Psoas muscle (tissue), 7 donors: ENCODE measurements at regions not wholly inside any gene's neighbourhood (a gene's known extent, or its start where the extent isn't known, plus 50 kb on each side); places are given as distances from the start of the nearest gene placed in this dataset.
"Not testable (repeated sequence)": the region's sequence is repeated elsewhere in the genome, so short reads cannot be mapped to it uniquely, and the experiment has no call there.

Experiments
- ATAC-seq, 4 donors: fragments of 200-7000 bp; cut with Tn5 transposase; one replicate each; pipeline ENCODE4 v1.9.1; 2020; ENCODE audit warnings: moderate library complexity in 3 of 4, mild to moderate bottlenecking in 2 of 4
- DNase-seq, 2 donors: peaks; one replicate each; pipeline ENCODE4 v3.0.0-alpha.2; 2020
- H3K27ac ChIP-seq: fragments of 200-600 bp; one replicate; pipeline ENCODE4 v1.8.0; 2022
- H3K27me3 ChIP-seq, 3 donors: fragments of 200-600 bp in 1 of 3; one replicate each; pipeline versions ENCODE4 v1.6.1 to v1.8.0; 2013 to 2022; ENCODE audit warnings: low read length in 2 of 3, mild to moderate bottlenecking in 2 of 3, moderate library complexity in 1 of 3; ENCODE audit not compliant: insufficient read depth in 3 of 3
- H3K36me3 ChIP-seq, 2 donors: fragments of 200-600 bp in 1 of 2; one replicate each; pipeline versions ENCODE4 v1.6.1 to v1.8.0; 2013 to 2022; ENCODE audit warnings: low read depth in 1 of 2, mild to moderate bottlenecking in 1 of 2, moderate library complexity in 1 of 2; ENCODE audit not compliant: insufficient read depth in 1 of 2
- H3K4me1 ChIP-seq: fragments of 200-600 bp; one replicate; pipeline ENCODE4 v1.8.0; 2022
- H3K4me3 ChIP-seq: fragments of 200-600 bp; one replicate; pipeline ENCODE4 v1.8.0; 2022; ENCODE audit warnings: mild to moderate bottlenecking
- H3K9me3 ChIP-seq: fragments of 200-600 bp; one replicate; pipeline ENCODE4 v1.8.0; 2022
- WGBS, 3 donors: extraction: QIAGEN DNeasy Blood & Tissue Kit; methylation state at CpG; one replicate each; pipeline versions ENCODE4 v1.1.6 to v1.1.7; 2013; 5-methylcytosine and 5-hydroxymethylcytosine counted together
- intact Hi-C, 2 donors: fragments of 100-400 bp; cut with DNase I; formaldehyde crosslinking; loops; one replicate each; pipeline versions ENCODE4 v1.11.0 to v1.14.2; 2022
- donor health status: healthy with polysubstance abuse.
- donor health status: DM: no; HTN: no; CAD: no; lungs with moderate emphysema.
- donor health status: Bipolar disorder and iron deficiency.
- donor health status: healthy.
- donor health status: DM: yes; HTN: yes; CAD: no.
- donor health status: DM: no; HTN: no; CAD: no.
- donor health status: DM: yes; HTN: yes; CAD: no.

DNA sequence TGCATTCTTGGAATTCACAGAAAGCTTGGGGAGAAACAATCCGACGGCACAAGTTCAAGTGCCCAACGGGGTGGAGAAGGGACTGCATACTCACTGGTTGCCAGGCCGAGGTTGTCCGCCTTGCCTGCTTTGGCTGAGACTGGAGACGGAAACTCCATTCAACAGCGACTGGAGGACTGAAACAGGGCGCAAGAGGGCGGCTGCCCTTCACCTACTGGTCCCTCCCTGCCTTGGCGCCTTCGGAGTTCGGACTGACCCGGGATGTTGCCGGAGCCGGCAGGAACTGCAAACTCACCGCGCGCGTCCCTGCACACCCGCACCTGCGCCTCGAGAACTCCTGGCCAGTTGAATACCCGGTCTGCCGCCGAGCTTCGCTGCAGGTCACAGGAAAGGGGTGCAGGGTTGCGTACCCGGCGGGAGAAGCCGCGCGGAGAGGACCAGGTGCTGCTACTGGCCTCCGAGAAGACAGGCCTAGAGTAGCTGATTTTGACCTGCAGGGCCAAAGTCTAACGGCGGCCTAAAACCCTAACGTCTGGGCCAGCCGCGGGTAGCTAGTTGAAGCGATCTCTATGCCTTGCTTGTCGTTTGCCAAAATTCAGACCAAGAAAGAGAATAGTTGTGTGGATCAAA lies 132.9 kb downstream of the FAM72B start:
- DNase-seq, ATAC-seq, H3K4me3 ChIP-seq, intact Hi-C loops, H3K36me3 ChIP-seq, H3K27me3 ChIP-seq, H3K4me1 ChIP-seq, H3K27ac ChIP-seq, H3K9me3 ChIP-seq: not testable (repeated sequence)
- WGBS, 3 donors = 13 to 27% (median 25%) methylated on average over 14 to 25 of the region's 40 CpGs

- DNase-seq, H3K27me3 ChIP-seq, H3K27ac ChIP-seq, H3K36me3 ChIP-seq, intact Hi-C loops, H3K4me3 ChIP-seq, H3K4me1 ChIP-seq, H3K9me3 ChIP-seq, ATAC-seq: not testable (repeated sequence)
- 4 to 8% (median 7%) methylated on average over 24 to 25 of the region's 34 CpGs for WGBS, 3 donors
These were observed 132.0 kb downstream of the FAM72B start for GRCh38 chr1:121052081-121052660.

- WGBS, 3 donors = no CpG with 5 or more reads among the region's 1 CpG
- H3K4me3 ChIP-seq, DNase-seq, intact Hi-C loops, H3K27ac ChIP-seq, H3K4me1 ChIP-seq, ATAC-seq, H3K27me3 ChIP-seq, H3K36me3 ChIP-seq, H3K9me3 ChIP-seq: not testable (repeated sequence)
These were observed 129.2 kb downstream of the FAM72B start for GRCh38 chr1:121054928-121055327.

DNA sequence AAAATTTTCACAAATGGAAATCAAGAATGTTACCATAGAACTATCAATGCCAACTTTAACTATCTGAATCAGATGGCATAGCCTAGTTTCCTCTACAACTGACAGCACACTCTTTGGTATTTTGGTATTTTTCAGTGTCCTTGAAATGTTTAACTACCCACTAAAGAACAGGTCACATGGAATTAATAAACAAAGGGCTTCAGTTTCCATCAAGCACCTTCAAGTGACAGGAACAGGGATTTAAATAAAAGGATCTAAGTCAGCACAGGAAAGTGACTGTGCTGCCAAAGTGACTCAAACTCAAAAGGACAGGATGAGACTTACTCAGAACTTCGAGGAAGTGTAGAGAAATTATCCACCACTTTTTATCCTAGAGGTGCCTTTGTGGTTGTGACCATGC lies 117.2 kb downstream of the FAM72B start:
- H3K4me1 ChIP-seq, H3K27me3 ChIP-seq, intact Hi-C loops, H3K27ac ChIP-seq, ATAC-seq, H3K9me3 ChIP-seq, H3K36me3 ChIP-seq, H3K4me3 ChIP-seq, DNase-seq: not testable (repeated sequence)
- 42 to 86% methylated on average over 1 of the region's 1 CpG; no CpG with 5 or more reads in 1 of the 3 donors for WGBS, 3 donors

DNA sequence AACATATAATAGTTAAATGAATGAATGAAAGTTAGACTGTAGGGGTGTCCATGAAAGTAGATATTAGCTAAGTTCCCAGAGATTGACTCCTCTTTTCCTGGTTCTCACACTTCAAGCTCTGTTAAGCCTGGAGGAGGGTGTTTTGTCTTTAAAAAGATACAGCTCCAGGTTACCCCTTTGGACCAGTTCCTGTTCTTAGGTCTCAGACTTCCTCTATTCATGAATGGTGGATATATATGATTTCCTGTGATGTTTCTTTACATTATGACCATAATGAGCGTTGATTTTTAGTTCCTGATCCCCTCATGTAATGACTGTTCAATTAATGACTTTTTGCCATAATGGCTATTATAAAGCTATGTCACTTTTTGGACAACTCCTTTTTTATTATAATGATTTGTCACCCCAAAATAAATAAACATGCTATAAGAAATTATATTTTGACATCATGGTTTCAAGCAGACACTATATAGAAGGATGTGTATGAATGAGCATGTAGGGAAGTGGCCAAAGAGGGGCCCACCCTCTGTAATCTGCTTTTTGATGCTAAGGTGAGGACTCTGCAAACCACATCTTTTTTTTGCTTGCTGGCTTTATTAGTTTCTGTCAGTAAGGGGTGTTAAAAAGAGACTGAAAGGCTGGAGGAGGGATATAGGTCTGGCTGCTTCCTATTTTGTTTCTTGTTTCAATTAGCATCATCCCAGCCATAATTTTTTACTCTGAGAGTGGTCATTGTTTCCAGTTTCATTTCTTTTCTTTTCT lies 115.2 kb downstream of the FAM72B start:
- H3K4me3 ChIP-seq, H3K27me3 ChIP-seq, ATAC-seq, H3K9me3 ChIP-seq, H3K36me3 ChIP-seq, intact Hi-C loops, DNase-seq, H3K4me1 ChIP-seq, H3K27ac ChIP-seq: not testable (repeated sequence)
- no CpG with 5 or more reads among the region's 1 CpG for WGBS, 3 donors

DNA sequence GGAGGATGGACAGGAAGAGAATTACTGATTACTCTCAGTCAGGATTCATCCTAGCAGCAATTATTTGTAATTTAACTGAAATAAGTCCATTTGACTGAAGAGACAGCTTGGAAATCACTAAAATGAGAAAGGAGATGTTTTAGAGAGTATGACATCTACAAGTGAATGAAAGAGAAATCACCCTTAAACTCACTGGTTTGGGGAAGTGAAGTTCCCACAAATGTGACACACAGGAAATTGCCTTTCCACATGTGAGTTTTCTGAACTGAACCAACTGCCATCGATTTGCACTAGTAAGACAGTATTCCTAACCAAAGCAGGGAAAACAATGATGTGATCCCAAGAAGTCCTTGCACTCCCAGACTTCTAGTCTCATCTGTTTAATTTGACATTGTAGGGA lies 110.3 kb downstream of the FAM72B start:
- H3K4me3 ChIP-seq, H3K4me1 ChIP-seq, H3K27ac ChIP-seq, H3K27me3 ChIP-seq, intact Hi-C loops, H3K36me3 ChIP-seq, DNase-seq, H3K9me3 ChIP-seq, ATAC-seq: not testable (repeated sequence)
- WGBS, 3 donors = no CpG with 5 or more reads among the region's 1 CpG

DNA sequence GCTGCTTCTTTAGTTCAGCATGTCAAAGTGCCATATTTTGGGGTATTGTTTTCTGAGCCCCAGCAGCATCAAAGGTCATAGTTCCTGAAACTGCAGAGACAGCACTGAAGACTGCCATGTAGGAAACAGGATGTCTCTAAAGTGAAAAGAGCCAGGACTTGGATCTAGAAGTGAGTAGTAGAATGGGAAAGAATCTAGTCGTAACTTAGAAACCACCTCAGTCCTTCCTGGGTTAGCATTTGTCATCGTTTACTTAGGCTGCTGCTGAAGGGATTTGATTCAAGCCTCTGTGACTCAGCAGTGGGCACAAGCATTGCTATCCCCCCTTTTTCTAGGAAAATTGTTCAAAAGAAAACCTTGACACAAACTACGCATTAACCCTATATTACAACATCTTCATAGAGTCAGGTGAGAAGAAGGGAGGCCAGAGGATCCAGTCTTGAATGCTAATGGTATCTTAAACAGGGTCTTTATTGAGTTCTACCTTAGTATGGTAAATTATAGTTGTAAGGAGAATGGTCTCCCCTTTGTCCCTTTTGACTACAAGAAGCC lies 108.8 kb downstream of the FAM72B start:
- H3K27ac ChIP-seq = not testable (repeated sequence)
- 78 to 96% (median 94%) methylated on average over 1 to 2 of the region's 3 CpGs for WGBS, 3 donors

GRCh38 chr1:121076674-121077073 lies 107.5 kb downstream of the FAM72B start:
- H3K36me3 ChIP-seq, intact Hi-C loops, H3K4me1 ChIP-seq, DNase-seq, H3K27me3 ChIP-seq, H3K4me3 ChIP-seq, H3K27ac ChIP-seq, H3K9me3 ChIP-seq, ATAC-seq: not testable (repeated sequence)
- no CpG with 5 or more reads among the region's 1 CpG for WGBS, 3 donors

More for the DNA sequence above, 108.8 kb downstream of the FAM72B start:
- H3K4me3 ChIP-seq, H3K9me3 ChIP-seq, H3K4me1 ChIP-seq, DNase-seq, intact Hi-C loops, ATAC-seq, H3K27me3 ChIP-seq, H3K36me3 ChIP-seq: not testable (repeated sequence)

GRCh38 chr1:121079655-121080054 lies 104.5 kb downstream of the FAM72B start:
- ATAC-seq, H3K27me3 ChIP-seq, H3K4me1 ChIP-seq, H3K27ac ChIP-seq, intact Hi-C loops, DNase-seq, H3K9me3 ChIP-seq, H3K36me3 ChIP-seq, H3K4me3 ChIP-seq: not testable (repeated sequence)

- H3K4me1 ChIP-seq, H3K36me3 ChIP-seq, H3K4me3 ChIP-seq, DNase-seq, H3K27ac ChIP-seq, H3K27me3 ChIP-seq, intact Hi-C loops, H3K9me3 ChIP-seq, ATAC-seq: not testable (repeated sequence)
- 19 to 25% (median 22%) methylated on average over 10 to 11 of the region's 11 CpGs for WGBS, 3 donors
These were observed 103.8 kb downstream of the FAM72B start for GRCh38 chr1:121080197-121080903.

GRCh38 chr1:121080904-121081264 lies 103.3 kb downstream of the FAM72B start:
- H3K9me3 ChIP-seq, H3K27ac ChIP-seq, DNase-seq, intact Hi-C loops, ATAC-seq, H3K4me3 ChIP-seq, H3K4me1 ChIP-seq, H3K36me3 ChIP-seq, H3K27me3 ChIP-seq: not testable (repeated sequence)
- 29 to 41% (median 37%) methylated on average over 7 to 8 of the region's 8 CpGs for WGBS, 3 donors
